Stomach (tissue), 4 donors: ENCODE measurements at regions not wholly inside any gene's neighbourhood (a gene's known extent, or its start where the extent isn't known, plus 50 kb on each side); places are given as distances from the start of the nearest gene placed in this dataset.

Source experiments
- EP300 ChIP-seq: sonication (generic); formaldehyde crosslinking; IDR thresholded peaks from one replicate; pipeline ENCODE4 v1.6.1; 2017; ENCODE audit warnings: antibody characterized with exemption
- POLR2A ChIP-seq, 4 donors: fragments of 450-650 bp; IDR thresholded peaks; one replicate each; pipeline ENCODE4 v1.6.1; 2016; ENCODE audit warnings: antibody characterized with exemption in 4 of 4, control low read depth in 2 of 4, mild to moderate bottlenecking in 1 of 4, moderate library complexity in 1 of 4
- POLR2AphosphoS5 ChIP-seq, 3 donors: sonication (generic); formaldehyde crosslinking; IDR thresholded peaks; one replicate each; pipeline ENCODE4 v1.6.1; 2016; ENCODE audit warnings: antibody characterized with exemption in 3 of 3
- TF ChIP-seq, protein P1 (sequence below), 7 experiments: fragments of 450-650 bp in 4 of 7; fragments of 200-600 bp in 3 of 7; sonication (generic) in 3 of 7; IDR thresholded peaks; one replicate each; pipeline ENCODE4 v1.5.1; 2016 to 2019; ENCODE audit warnings: antibody characterized with exemption in 7 of 7, control low read depth in 2 of 7, mild to moderate bottlenecking in 1 of 7

DNA sequence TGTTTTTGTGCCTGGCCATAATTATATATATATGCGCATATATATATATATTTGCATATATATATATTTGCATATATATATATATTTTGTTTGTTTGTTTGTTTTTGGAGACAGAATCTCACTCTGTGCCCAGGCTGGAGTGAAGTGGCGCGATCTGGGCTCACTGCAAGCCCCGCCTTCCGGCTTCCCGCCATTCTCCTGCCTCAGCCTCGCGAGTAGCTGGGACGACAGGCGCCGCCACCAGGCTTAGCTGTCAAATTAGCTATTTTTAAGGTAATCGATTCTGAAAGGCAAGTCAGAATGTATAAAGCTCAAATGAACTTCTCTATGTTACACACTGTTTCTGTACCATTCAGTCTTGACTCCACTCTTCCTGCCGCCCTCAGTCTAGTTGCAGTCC lies 273.3 kb downstream of the TRIML1 start:
- TF ChIP-seq, protein P1, sequence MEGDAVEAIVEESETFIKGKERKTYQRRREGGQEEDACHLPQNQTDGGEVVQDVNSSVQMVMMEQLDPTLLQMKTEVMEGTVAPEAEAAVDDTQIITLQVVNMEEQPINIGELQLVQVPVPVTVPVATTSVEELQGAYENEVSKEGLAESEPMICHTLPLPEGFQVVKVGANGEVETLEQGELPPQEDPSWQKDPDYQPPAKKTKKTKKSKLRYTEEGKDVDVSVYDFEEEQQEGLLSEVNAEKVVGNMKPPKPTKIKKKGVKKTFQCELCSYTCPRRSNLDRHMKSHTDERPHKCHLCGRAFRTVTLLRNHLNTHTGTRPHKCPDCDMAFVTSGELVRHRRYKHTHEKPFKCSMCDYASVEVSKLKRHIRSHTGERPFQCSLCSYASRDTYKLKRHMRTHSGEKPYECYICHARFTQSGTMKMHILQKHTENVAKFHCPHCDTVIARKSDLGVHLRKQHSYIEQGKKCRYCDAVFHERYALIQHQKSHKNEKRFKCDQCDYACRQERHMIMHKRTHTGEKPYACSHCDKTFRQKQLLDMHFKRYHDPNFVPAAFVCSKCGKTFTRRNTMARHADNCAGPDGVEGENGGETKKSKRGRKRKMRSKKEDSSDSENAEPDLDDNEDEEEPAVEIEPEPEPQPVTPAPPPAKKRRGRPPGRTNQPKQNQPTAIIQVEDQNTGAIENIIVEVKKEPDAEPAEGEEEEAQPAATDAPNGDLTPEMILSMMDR (IDR thresholded peaks at IDR 0.05): no peak
- TF ChIP-seq EP300 (no peak), POLR2A (IDR thresholded peaks at IDR 0.05) (no peak), POLR2AphosphoS5 (IDR thresholded peaks at IDR 0.05) (no peak)
